Muscle of back (tissue), 3 donors: ENCODE measurements at regions not wholly inside any gene's neighbourhood (a gene's known extent, or its start where the extent isn't known, plus 50 kb on each side); places are given as distances from the start of the nearest gene placed in this dataset.
A peak's percentile ranks its signal among the peaks of the same experiment; 100 is the strongest.

Experiments
- DNase-seq, 3 donors: peaks; one replicate each; pipeline versions ENCODE4 v3.0.0 to v3.0.0-alpha.2; 2013

DNA sequence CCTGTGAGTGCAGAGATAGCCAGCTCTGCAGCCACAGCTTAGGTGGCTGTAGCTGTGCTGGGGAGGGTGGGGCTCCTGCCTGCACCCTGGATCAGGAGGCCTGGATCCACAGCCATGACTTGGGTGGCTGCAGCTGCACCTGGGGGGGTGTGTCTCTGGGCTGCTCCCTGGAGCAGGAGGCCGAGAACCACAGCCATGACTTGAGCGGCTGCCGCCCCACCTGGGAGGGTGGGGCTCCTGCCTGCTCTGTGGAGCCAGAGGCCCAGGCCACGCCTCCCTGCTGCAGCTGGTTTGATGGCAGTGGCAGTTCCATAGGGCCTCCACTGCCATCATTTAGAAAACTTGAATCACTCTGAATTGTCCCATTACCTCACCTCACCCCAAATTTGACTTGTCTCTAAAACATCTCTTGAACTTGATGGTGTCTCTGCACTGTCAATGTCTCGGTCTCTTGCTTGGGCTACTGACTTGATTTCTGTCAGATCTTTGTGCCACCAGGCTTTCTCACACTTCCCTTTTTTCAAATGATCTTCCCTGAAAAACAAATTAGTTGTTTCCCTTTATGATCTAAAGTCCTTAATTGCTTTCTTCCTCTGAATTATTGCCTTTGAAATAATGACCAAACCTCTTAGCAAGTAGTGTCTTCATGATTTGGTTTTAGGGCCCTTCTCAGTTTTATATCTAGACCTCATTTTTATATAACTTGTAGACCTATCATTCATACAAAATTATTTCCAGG lies 313.2 kb upstream of the MME start:
- no peak for DNase-seq

DNA sequence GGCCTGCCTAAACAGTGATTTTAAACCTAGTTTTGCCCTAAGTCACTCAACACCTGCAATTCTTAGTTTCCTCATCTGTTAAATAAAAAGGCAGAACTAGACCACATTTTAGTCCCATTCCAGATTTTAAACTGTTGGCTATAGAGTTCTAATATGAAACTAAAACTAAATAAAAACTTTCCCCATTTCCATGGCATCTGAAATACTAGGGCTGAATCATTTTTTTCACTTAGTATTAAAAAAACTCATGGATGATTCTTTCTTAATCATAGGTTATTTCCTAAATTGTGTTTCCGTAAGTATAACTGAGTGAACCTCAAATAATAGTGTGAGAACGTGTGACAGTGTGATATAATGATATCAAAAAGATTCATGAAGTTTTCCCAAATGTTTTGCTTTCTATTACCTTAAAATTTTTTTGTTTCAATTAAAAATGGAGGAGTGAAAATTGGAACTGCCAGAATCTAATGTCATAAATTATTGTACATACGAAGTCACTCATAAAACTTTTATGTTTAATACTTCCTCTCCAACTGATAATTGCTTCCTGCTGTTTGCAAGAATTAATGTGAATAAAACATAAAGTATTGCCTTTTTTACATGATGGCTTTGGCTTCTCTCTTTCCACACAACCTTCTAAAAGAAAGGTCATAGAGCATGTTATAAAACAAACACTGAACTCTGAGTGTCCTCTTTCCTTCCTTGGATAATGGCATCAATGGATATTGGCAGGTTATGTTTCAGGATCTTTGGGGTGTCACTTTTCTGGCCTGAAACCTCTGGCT lies 315.1 kb upstream of the MME start:
- no peak for DNase-seq

DNA sequence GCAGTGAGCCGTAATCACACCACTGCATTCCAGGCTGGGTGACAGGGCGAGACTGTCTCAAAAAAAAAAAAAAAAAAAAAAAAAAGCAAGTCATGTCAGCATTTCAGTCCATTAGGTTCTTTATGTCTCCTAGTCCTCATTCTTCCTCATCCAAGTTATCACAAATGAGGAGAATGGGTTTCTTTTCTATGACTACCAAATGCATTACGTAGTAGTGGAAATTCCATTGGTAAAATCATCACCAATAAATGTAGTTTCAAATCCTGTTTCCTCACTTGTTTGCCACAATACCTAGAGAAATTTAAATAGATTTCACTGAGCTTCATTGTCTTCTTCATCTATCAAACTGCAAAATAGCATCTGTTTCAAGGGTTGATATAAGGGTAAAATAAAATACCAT lies 317.6 kb upstream of the MME start:
- no peak for DNase-seq

DNA sequence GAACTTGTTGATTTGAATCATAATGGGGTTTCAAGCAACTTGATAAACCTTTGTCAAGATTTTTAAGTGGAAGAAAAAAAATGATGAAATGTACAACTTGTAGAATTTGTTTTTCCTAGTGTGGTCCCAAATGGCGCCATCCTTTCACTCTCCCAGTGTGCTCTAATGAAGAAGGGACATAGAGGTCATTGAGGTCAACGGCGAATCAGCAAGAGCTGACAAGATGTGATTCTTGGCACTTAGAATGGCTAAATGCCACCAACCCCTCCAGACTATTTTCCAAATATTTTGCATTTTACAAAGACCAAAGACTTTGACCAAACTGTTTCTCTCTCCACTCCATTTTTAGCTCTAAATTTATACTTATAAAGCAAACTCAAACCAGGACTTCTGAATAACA lies 320.2 kb upstream of the MME start:
- DNase-seq = no peak

DNA sequence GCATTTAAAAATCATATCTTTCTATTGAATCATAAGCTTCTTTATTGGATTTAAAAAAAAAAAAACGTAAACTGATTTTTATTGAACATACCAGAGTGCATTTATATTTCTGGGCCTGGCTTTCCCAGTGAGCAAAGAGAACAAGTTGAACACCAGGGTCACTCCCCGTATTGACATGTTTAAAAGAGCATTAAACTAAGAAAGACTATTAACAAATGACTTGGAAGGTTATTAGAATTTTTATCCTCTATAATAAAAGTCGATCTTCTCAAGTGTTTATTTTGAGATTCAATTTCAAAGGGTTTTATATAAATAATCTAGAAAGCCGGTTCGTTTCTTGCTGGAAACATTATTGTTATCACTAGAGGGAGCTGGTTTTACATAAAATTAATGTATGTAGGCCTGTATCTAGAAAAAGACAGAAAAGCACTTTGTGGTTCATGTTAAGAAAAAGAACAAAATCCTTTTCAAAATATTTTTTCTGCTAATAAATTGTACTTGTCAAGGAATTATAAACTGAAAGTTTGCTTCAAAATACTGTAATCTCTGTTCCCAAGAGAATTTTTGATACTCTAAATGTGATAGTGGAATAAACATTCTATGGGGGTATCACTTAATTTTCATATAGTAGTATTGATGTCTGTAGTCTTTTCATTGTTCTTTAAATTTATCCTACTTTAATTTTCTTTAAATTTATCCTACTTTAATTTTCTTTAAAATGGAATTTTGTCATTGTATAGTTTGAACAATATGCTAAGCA lies 321.8 kb upstream of the MME start:
- peak in 2 of 3 donors; percentile 17 to 54 for DNase-seq

DNA sequence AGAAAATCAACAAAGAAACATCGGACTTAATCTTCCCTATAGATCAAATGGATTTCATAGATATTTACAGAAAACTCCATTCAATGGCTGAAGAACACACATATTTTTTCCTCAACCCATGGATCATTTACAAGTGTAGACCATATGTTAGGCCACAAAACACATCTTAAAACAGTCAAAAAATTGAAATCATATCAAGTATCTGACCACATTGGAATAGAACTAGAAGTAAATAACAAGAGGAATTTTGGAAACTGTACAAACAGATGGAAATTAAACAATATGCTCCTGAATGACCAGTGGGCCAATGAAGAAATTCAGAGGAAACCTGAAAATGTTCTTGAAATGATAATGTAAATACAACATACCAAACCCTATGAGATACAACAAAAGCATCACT lies 323.1 kb upstream of the GPR149 start:
- DNase-seq = no peak

DNA sequence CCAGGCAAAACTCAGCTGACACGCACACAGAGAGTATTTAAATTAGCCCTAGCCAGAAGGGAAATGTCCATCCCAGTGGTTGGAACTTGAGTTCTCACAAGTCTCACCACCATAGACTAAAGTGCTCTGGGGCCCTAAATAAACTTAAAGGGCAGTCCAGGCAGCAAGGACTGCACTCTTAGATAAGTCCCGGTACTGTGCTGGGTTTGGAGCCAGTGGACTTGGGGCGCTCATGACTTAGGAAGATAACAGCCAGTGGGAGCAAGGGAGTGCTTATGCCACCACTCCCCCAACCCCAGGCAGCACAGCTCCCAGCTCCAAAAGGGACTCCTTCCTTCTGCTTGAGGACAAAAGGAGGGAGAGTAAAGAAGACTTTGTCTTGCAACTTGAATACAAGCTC lies 319.5 kb upstream of the GPR149 start:
- DNase-seq = no peak

DNA sequence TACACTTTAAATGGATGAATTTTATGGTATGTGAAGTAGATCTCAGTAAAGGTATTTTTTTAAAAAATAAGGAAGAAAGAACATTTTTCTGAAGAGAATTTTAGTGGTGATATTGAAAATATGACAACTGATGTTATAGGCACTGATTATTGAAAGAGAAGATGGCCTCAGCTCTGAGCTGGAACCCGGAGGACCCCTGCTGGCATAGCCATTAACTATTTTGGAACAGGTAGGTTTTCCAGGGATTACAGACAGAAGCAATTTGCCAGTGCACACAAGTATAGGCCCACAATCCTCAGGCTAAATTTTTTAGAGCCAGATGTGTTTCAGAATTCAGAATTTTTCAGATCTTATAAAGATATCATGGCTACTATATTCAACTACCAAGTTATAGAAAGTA lies 315.9 kb upstream of the GPR149 start:
- no peak for DNase-seq

DNA sequence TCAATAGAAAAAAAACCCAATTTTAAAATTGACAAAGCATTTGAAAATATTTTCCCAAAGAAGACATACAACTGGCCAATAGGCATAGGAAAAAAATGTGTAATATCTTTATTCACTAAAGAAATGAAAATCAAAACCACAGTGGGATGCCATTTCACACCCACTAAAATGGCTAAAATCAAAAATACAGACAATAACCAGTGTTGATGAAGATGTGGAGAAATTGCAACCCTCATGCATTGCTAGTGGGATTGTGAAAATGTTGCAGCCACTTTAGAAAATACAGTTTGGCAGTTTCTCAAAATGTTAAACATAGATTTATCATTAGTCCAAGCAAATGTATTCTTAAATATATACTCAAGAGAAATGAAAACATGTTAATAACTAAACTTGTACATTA lies 315.1 kb upstream of the GPR149 start:
- no peak for DNase-seq

DNA sequence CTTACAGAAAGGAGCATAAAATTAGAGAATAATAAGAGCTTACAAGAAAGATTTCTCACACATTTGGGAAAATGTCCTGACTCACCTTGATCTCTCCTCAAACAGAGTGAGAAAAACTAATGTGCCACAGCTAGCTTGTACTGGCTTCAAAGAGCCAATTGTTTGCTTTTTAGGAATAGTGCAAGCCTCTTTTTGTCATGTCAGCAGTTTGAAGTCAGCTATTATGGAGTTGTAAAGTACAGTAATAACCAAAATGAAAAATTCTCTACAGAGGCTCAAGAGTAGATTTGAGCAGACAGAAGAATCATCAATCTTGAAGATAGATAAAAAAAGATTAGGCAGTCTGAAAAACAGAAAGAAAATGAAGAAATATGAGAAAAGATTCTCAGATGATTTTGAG lies 313.4 kb upstream of the GPR149 start:
- DNase-seq = no peak

DNA sequence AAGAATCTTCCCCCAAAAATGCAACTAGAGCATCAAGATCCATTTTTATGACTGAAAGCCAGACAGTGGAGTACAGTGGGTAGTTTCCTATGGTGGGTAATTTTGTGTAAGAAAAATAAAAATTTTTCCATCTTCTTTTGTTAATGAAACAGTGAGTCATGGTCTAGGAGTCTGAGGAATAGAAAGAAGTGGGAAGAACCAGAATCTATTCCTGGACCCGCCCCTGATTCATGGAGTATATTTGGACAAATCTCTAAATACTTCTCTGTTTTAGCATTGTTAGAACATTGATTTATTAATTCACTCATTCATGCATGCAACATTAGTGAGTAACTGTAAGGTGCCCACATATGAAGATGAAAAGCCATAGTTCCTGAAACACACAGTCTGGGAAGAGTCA lies 304.5 kb upstream of the GPR149 start:
- no peak for DNase-seq

DNA sequence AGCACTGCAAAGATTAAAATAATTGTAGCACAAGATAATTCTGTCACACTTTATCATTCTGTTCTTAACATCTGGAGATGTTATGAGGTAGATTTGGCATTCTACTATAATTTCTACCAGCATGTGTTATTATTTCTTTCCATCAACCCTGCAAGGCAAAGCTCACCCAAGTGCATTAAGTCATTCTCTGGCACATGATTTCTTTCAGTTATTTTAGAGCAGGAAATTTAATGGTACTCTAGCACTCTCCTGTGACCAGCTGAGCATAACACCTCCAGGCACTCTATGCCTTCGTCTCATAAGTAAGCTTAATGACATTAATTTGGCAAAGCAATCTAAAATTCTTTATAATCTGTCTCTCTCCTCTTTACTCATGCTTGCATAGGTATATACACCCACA lies 300.2 kb upstream of the GPR149 start:
- DNase-seq = peak; percentile 59 to 85 (median 67)

DNA sequence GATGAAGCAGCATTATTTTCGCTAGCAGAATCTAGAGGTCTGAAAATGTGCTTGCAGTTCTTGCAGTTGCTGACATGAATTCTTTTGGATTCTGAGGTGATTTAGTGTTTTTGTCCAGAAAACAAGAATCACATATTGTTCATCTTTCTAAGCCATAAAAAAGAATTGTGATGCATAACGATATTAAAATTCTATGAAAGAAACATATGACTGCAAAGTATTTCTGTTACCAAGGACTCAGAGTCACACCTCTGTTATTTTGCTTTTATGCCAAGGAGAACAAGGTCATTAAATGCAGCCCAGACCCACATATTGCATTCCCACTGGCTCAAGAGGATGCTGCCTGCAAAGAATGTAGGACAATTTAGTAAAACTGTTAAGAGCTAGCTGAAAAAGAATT lies 299.8 kb upstream of the GPR149 start:
- peak; percentile 41 to 82 (median 47) for DNase-seq

DNA sequence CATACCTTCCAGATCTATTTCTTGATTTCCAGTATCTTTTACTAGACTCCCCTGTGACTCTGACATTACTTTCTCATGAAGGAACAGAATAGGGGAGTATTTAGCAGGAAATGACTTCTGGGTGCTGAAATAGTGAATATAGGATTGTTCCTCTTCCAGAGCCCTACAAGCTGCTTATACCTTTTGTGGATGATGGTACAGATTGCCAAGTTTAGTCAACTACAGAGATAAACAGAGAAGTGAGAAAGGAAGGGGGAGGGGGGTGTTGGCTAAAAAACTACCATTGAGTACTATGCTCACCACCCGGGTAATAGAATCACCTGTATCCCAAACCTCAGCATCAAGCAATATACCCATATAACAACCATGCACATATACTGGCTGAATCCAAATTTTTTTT lies 298.3 kb upstream of the GPR149 start:
- no peak for DNase-seq

DNA sequence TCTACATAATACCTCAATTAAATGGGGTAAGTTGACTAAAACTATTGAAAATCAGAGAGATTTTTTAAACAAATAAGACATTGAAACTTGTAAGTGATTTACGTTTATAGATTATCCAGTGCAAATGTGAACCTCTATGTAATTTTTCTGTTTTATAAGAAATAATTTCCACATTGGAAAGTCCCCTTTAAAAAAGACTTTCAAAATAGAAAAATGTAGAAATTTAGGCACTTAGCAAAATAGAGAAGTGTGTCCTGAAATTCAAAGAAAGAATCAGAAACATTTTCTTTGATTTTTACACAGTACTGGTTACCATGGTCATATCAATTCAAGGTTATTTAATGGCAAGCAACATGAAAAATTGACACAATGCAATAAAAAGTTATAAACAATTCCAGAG lies 290.9 kb upstream of the GPR149 start:
- DNase-seq = no peak

DNA sequence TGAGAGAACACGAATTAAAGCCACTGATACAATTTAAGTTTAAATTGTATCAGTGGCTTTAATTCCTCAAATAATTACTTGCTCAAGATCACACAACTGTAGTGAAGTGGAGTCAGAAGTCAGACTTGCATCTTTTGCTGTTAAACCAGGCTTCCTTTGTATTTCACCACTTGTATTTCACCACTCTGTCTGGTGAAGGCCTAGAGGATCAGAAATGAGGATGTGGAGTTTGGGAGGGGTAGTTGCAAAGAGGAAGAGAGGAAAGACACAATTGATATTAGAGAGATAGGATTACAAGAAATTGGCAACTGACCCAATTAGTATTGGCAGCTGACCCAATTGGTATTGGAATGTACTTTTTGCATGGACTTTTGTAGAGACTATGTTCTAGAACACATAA lies 288.1 kb upstream of the GPR149 start:
- no peak for DNase-seq

DNA sequence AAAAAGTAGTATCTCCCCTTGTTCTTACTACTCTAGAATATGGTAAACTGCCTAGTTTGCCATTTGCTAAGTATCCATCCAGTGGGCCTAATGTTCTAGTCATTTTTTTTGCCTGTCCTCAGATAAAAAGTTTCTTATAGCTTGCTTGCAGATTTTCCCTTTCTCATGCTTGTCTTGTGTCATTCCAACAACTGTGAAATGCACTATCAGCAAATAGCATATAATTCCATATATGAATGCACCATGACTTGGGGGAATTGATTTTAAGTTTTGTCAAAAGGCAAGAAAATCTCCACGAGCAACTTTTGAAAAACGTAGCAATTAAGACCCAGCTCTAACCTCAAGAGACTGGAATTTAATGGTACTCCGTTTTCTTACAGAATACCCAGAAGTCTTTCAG lies 286.2 kb upstream of the GPR149 start:
- no peak for DNase-seq

DNA sequence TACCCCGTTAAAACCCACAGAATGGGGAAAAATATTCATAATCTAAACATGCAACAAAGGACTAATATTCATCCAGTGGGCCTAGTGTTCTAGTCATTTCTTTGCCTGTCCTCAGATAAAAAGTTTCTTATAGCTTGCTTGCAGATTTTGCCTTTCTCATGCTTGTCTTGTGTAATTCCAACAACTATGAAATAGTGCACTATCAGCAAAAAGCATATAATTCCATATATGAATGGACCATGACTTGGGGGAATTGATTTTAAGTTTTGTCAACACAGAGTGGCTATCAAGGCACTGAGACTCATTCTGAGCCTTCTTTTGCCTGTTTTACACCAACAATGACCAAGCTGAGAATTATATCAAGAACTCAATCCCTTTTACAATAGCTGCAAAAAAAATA lies 278.6 kb upstream of the GPR149 start:
- no peak for DNase-seq

DNA sequence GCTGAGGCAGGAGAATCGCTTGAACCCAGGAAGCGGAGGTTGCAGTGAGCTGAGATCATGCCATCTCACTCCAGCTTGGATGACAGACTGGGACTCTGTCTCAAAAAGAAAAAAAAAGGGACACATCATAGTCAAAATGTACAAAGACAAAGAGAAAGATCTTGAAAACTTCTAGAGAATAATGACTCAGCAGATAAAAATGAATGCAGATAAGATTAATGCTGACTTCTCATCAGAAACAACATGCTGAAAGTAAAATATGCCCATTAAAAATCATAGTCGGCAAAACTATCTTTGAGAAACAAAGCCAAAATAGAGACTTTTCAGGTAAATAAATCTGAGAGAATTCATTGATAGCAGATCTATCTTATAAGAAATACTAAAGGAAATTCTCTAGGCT lies 271.1 kb upstream of the GPR149 start:
- DNase-seq = no peak

DNA sequence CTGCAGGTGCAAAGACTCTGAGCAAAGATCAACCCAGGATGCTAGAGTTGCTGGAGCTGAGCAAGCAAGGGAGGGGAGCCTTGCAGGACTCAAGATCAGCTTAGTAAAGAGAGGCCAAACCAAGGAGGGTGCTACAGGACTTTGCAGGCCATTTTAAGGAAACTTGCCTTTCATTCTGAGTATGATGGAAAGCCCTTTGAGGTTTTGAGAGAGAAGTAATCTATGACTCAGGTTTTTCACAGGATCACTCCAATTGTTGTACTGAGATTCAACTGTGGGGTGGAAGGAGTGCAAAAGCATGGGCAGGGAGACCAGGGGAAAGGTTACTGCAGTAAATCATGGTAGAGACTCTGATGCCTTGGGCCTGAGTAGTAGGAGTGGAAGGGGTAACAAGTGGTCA lies 260.4 kb upstream of the GPR149 start:
- no peak for DNase-seq

DNA sequence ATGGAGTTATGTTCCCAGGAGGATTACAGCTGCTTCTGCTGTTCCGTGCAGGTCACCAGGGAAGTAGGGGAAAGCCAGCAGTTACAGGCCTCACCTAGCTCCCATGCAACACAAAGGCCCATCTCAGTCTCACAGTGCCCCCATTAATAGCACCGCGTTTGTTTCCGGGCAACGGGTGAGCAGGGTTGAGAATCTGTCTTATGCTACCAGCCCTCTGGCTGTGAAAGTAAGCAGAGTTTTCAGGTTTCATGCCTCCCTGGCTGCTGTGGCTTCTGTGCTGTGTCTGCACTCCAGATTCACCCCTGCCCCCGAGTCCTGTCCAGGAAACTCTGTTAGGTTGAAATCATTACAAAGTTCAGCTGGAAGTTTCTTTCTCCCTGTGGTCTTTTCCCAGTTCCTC lies 254.4 kb upstream of the GPR149 start:
- DNase-seq = no peak

DNA sequence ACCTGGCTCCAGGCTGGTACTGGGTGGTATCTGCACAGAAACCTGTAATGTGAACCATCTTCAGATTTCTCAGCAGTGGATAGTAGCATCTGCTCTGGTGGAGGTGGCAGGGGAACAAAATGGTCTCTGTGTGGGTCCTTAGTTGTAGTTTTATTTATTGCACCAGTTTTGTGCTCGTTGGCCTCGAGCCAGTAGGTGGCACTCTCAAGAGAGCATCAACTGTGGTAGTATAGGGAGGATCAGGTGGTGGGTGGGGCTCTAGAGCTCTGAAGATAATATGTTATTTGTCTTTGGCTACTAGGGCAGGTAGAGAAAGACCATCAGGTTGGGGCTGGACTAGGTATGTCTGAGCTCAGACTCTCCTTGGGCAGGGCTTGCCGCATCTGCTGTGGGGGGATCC lies 254.0 kb upstream of the GPR149 start:
- no peak for DNase-seq
